Glomerular visceral epithelial cell (primary cell): ENCODE measurements at regions not wholly inside any gene's neighbourhood (a gene's known extent, or its start where the extent isn't known, plus 50 kb on each side); places are given as distances from the start of the nearest gene placed in this dataset.
"Not testable (repeated sequence)": the region's sequence is repeated elsewhere in the genome, so short reads cannot be mapped to it uniquely, and the experiment has no call there.

ENCODE experiments used
- DNase-seq: peaks from one replicate; pipeline ENCODE4 v3.0.0-alpha.2; 2016; ENCODE audit errors: extremely low spot score

- no peak for DNase-seq
Measured at GRCh38 chr16:6856578-6856977, 476.1 kb upstream of the RBFOX1 start.

GRCh38 chr16:6853565-6853964 is 479.1 kb upstream of the RBFOX1 start:
- no peak for DNase-seq

GRCh38 chr16:6852643-6853225 is 479.9 kb upstream of the RBFOX1 start:
- DNase-seq = no peak

- no peak for DNase-seq
Measured at GRCh38 chr16:6846452-6846851, 486.2 kb upstream of the RBFOX1 start.

GRCh38 chr16:6841392-6841791 is 491.3 kb upstream of the RBFOX1 start:
- DNase-seq = no peak

- DNase-seq = no peak
Measured at GRCh38 chr16:6837722-6838121, 494.9 kb upstream of the RBFOX1 start.

GRCh38 chr16:6836766-6837165 is 495.9 kb upstream of the RBFOX1 start:
- DNase-seq = peak; percentile 72

GRCh38 chr16:6835941-6836340 is 496.7 kb upstream of the RBFOX1 start:
- peak; percentile 32 for DNase-seq

GRCh38 chr16:6835516-6835915 is 497.1 kb upstream of the RBFOX1 start:
- no peak for DNase-seq

GRCh38 chr16:6828690-6829089 is 504.0 kb upstream of the RBFOX1 start:
- no peak for DNase-seq

GRCh38 chr16:6827931-6828330 is 504.7 kb upstream of the RBFOX1 start:
- no peak for DNase-seq

- DNase-seq = no peak
Measured at GRCh38 chr16:6827267-6827666, 505.4 kb upstream of the RBFOX1 start.

GRCh38 chr16:6822041-6822440 is 510.6 kb upstream of the RBFOX1 start:
- DNase-seq = no peak

GRCh38 chr16:6804461-6804860 is 528.2 kb upstream of the RBFOX1 start:
- no peak for DNase-seq

- no peak for DNase-seq
Measured at GRCh38 chr16:6803176-6803575, 529.5 kb upstream of the RBFOX1 start.

GRCh38 chr16:6797223-6797622 is 535.4 kb upstream of the RBFOX1 start:
- no peak for DNase-seq

- DNase-seq = no peak
Measured at GRCh38 chr16:6777624-6778023, 555.0 kb upstream of the RBFOX1 start.

- no peak for DNase-seq
Measured at GRCh38 chr16:6775712-6776111, 556.9 kb upstream of the RBFOX1 start.

GRCh38 chr16:6771956-6772355 is 560.7 kb upstream of the RBFOX1 start:
- no peak for DNase-seq

GRCh38 chr16:6753553-6753952 is 579.1 kb upstream of the RBFOX1 start:
- DNase-seq = no peak

- DNase-seq = no peak
Measured at GRCh38 chr16:6751191-6751590, 581.5 kb upstream of the RBFOX1 start.

- DNase-seq = no peak
Measured at GRCh38 chr16:6749698-6750097, 582.9 kb upstream of the RBFOX1 start.

GRCh38 chr16:6736302-6736701 is 596.3 kb upstream of the RBFOX1 start:
- not testable (repeated sequence) for DNase-seq

GRCh38 chr16:6735631-6736030 is 597.0 kb upstream of the RBFOX1 start:
- DNase-seq = no peak
